ENCODE measurements at regions not wholly inside any gene's neighbourhood (a gene's known extent, or its start where the extent isn't known, plus 50 kb on each side); places are given as distances from the start of the nearest gene placed in this dataset.

DNA sequence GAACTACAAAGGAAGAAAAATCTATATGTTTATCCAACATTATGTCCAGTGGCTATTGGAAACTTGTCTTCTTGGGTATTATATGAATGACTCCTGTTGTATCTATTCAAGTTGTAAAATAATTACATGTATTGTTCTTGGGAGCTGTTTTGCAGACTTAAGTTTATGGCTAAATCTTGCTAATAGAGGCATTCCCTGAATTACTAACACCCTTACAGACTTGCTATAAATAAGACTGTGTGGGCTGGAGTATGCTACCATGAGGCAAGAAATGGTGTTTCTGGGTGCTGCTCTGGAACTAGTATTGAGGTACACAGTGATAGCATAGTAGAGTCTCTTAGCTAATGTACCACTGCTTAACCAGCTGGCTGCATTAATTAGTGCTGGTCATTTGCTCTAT, 155.1 kb downstream of the HIPK3 start:
- DNase-seq (ENCODE audit: low spot score), result no peak

DNA sequence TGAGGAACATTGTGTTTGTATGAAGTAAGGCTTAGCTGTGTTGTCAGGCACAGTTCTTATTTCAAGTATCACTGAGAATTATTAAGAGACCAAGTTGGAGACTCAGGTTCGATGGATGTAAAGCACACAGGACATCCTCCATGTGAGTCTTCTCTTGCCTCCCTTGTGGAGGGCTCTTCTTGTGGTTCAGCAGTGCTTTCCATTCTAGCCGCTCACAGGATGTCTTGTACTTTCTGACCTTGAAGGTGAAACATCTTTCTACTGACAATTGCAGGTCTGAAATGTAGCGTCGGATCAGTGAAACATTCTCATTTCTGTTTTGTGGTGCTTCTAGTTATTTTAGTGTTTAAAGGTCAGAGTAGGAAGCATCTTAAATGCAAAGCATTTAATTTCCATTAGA, 154.6 kb downstream of the HIPK3 start:
- no peak for DNase-seq (ENCODE audit: low spot score)

DNA sequence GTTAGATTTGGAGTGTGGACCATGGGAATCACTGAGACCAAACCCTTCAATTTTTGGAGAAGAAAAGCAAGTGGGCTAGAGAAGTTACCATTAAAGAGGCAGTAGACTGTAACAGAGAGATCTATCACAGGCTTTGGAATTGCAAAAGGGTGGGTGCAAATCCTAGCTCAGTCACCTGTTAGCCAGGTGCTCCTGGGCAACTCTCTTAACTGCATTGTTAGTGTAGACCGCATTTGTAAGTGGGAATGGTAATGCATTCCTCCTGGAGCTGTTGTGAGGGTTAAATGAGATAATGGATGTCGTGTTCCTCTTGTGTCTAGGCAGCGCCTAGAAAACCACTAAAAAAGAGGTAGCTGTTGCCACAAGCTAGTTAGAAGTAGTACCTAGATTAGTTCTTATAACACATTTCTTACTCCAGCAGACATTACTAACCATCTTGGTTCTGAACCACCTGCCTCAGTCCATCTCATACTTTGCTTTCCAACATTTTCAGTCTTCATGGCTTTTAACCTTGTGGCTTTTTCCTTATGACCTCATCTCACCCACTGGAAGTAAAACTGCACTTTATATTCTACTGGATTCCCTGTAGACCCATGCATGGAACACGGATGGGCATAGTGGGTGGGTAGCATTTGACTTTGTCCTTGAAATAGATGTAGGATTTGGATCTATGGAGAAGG, 153.0 kb downstream of the HIPK3 start:
- no peak for DNase-seq (ENCODE audit: low spot score)
